CD4-positive, alpha-beta T cell treated with Interleukin-6 for 4 hours (primary cell): ENCODE measurements at regions not wholly inside any gene's neighbourhood (a gene's known extent, or its start where the extent isn't known, plus 50 kb on each side); places are given as distances from the start of the nearest gene placed in this dataset.

ENCODE experiments used
- DNase-seq: peaks from one replicate; pipeline ENCODE4 v3.0.0-alpha.2; 2020; ENCODE audit warnings: mixed read lengths

DNA sequence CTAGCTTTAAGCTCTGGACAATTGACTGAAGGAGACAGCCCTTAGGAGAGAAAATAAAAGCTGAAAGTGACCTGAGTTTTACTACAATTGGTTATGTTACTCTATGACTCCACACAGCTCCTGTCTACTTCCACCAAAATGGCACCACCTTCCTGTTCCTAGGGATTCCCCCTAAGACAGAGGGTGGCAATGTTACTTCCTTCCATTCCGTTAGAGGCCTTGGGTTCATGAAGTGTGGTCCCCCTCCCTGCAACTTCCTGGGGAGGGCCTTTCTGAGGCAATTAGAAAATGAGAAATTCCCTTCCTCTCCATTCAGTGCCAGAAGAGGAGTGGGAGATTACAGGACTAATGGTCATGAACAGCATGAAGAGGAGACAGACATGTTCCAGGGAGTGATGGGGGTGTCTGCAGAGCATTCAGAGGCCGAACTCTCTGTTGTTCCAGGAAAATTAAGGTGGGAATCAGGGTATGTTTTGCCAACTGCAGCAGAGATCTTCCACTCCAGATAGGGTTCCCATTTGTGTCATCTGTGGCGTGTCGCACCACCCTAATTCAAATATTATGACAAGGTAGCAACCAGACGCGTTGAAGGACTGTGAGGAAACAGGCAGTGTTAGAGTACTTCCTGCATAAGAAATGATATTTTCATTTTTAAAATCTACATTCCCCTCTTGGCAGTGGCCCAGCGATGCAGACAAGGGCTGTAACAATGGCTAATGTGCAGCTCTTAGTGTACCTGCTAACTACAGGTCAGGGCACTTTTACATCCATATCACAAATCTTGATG is 53.1 kb upstream of the TRIM67 start:
- no peak for DNase-seq

DNA sequence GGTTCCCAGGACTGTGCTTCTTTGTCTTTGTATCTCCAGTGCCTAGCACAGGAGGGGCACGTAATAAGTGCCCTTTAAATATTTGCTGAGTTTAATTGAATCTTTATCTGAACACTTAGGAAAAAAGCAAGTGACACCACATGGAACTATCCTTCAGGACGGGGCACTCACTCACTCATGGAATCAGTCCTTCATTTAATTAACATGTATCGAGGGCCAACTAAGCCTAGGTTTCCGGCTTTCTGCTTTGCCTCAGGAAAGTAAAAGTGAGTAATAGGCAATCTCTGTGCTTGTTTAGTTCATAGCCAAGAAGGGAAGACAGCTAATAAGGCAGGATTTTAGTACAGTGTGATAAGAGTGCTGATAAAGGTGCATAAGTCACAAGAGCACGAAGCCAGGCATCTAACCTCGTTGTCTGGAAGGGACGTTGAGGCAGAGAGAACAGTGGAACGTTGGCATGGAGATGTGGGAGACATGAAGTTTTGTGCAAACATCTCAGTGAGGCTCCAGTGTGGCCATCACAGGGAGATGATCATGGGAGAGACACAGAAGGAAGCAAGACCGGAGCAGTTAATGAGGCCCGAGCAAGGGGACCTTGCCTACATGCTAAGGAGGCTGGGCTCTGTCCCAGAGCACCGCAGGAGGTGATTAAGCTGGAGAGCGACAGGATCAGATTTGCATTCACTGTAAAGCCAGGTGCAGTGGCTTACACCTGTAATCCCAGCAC is 54.1 kb upstream of the TRIM67 start:
- no peak for DNase-seq

- DNase-seq, result no peak
Measured at GRCh38 chr1:231107151-231107550, 54.7 kb upstream of the TRIM67 start.

DNA sequence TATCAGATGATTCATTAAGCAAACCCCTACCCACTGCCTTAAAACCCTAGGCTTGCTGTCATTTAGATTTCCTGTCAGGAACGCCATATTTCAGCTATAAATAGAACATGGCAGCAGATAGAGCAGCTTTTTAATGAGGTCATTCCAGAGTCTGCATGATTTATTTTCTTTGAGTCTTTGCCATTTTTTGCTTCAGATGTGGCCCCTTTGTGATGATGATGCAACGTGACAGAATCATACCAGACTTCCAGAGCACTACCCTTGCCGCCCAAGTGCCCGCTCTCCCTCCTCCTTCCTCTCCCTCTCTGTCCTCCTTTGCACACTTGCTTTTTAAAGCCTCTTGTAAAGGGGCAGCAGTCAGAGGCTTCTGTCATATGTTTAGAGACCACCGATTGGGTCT is 55.5 kb upstream of the TRIM67 start:
- no peak for DNase-seq

- DNase-seq, result no peak
Measured at GRCh38 chr1:231104917-231105316, 56.9 kb upstream of the TRIM67 start.

DNA sequence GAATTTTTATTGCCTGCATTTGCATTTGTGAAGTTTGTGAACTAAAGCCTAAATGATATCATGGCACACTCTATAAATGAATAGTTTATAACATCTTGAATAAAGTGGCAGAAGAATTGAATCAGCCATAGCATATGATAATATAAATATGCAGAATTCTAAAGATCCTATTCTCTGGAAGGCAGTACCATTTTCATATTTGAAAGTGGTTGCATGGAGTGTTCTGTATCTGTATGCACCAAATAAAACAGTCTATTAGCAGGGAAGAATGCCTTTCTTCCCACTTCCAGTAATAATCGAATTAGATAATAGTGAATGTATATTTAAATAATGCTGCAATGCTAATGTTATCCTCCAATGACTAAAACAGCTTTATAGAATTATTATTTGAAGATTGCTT is 57.9 kb upstream of the TRIM67 start:
- DNase-seq, result no peak

- DNase-seq, result no peak
Measured at GRCh38 chr1:231099996-231100767, 60.1 kb upstream of the FAM89A start.

- no peak for DNase-seq
Measured at GRCh38 chr1:231099311-231099710, 59.3 kb upstream of the FAM89A start.

DNA sequence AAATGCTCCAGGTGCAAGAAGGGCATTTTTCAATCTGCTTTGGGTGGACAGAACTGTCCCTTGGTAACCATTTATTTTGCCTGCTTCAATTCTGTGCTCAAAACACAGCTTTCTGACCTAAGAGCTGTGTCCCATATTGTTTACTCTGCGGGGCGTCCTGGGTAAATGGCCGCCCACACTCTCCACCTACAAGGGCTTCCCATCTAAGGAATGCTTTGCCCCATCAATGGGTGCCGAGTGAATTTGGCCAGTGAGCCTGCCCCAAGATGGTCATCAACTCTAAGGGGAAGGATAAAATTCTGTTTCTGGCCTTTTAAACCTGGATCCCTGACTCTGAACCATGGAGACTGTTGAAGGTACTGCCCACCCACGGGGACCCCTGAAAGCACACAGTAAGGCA is 55.5 kb upstream of the FAM89A start:
- DNase-seq, result no peak

DNA sequence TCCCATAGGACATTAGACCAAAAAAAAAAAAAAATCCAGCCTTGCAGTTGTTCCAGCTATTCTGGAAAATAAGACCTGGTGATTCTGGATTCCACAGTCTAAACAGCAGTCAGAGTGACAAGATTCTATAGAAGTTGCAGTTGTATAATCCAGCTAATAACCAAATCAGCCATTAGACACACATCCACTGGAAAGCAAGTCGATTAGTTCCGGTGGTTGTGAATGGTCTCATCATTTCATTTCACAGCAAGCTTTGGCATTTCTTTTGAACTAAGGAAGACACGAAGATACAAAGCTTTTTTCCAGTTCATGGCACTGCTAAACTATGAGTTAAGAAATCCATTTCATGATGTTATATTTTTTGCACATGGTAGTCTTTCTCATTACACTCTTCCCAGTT is 54.4 kb upstream of the FAM89A start:
- DNase-seq, result no peak

- DNase-seq, result no peak
Measured at GRCh38 chr1:231093156-231093922, 53.3 kb upstream of the FAM89A start.

- no peak for DNase-seq
Measured at GRCh38 chr1:231092380-231092779, 52.3 kb upstream of the FAM89A start.

DNA sequence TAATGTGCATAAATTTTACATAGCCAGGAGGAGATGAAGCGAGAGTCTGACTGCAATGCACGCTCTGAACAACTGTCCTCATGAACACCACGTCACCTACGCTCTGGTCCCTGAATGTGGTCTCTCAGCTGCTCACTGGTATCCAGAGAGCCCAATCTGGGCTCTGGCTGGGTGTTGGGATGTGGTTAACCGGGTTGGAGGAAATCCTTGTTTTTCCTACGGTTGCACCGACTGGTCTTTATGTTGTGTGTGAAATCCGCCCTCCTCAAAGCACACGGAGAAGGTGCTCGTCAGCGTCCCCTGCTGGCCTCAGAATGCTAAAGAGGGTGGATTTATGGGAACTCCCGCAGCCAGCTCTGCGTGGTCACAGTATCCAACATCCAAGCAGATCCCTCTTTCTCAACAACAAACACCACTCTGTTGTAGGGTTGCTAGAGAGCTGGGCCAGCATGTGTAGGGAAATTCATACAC is 51.8 kb upstream of the FAM89A start:
- peak; percentile 43 for DNase-seq

GRCh38 chr1:231091415-231091814 is 51.4 kb upstream of the FAM89A start:
- no peak for DNase-seq
